ENCODE measurements at regions not wholly inside any gene's neighbourhood (a gene's known extent, or its start where the extent isn't known, plus 50 kb on each side); places are given as distances from the start of the nearest gene placed in this dataset.

DNA sequence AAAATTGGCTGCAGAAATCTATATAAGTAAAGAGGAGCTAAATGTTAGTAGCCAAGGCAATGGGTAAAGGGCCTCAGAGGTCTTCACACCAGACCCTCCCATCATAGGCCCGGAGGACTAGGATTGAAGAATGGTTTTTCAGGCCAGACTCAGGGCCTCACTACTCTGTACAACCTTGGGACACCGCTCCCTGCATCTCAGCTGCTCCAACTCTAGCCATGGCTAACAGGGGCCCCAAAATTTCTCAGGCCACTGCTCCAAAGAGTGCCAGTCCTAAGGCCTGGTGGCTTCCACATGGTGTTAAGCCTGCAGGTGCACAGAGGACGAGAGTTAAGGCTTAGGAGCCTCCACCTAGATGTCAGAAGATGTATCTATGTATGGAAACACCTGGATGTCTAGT is 155.5 kb upstream of the MGAT4C start:
- peaks cover 19 to 24% of the 10 kb centered on the region in 2 experiments for H3K9me3 Mint-ChIP-seq
- no peaks in the 10 kb centered on the region for H3K79me2 ChIP-seq (ENCODE audit: insufficient read depth, low read length)
- H3K36me3 Mint-ChIP-seq (ENCODE audit: insufficient read depth in 1 of 3, low read depth in 3 of 3), result peaks cover 11 to 21% (median 16%) of the 10 kb centered on the region in 3 experiments
- H3K4me3 Mint-ChIP-seq, result no peak overlapping the region
- H3K9me3 ChIP-seq (ENCODE audit: control insufficient read depth, low read depth, low read length), result no peaks in the 10 kb centered on the region
- no peak overlapping the region for H4K5ac ChIP-seq (ENCODE audit: insufficient read length, low read depth, low read length)
- H4K8ac ChIP-seq (replicated peaks; ENCODE audit: insufficient read length, low read depth, low read length), result no peak overlapping the region
- no peak overlapping the region for H3K14ac ChIP-seq (ENCODE audit: insufficient read depth, low read length)
- WGBS (ENCODE audit: extremely low coverage, insufficient read length, low lambda C conversion rate), result no CpG with 5 or more reads among the region's 3 CpGs
- no peak overlapping the region for H3K4ac ChIP-seq (ENCODE audit: low read depth, low read length)
- no peak overlapping the region for H2AFZ ChIP-seq (ENCODE audit: low read length)
- DNase-seq, result no peak
- H4K91ac ChIP-seq (ENCODE audit: insufficient read length, low read depth, low read length), result no peak overlapping the region
- H3K23me2 ChIP-seq (ENCODE audit: insufficient read length, low read depth, low read length, poor library complexity, severe bottlenecking), result no peaks in the 10 kb centered on the region
- H3K56ac ChIP-seq (ENCODE audit: insufficient read length, low read depth, low read length), result no peak overlapping the region
- H3K27ac ChIP-seq (ENCODE audit: insufficient read length, low read depth, low read length), result no peak overlapping the region
- H2BK15ac ChIP-seq (ENCODE audit: low read depth, low read length), result no peak overlapping the region
- H3K9ac ChIP-seq (ENCODE audit: extremely low read depth, insufficient read length, low read length), result no peak overlapping the region
- no peak overlapping the region for H2BK20ac ChIP-seq (ENCODE audit: low read depth, low read length, poor library complexity, severe bottlenecking)
- no peaks in the 10 kb centered on the region for H3K4me1 ChIP-seq (ENCODE audit: insufficient read depth, low read length)
- no peak overlapping the region for H3K4me2 ChIP-seq (ENCODE audit: insufficient read depth, insufficient read length, low read length)
- no peaks in the 10 kb centered on the region for H4K20me1 ChIP-seq (ENCODE audit: control insufficient read depth, insufficient read depth, insufficient read length)
- no peak overlapping the region for H3K18ac ChIP-seq (ENCODE audit: insufficient read length, low read depth, low read length)
- H3K27me3 ChIP-seq (ENCODE audit: insufficient read depth, low read length), result no peaks in the 10 kb centered on the region
- H2BK120ac ChIP-seq (ENCODE audit: low read depth, low read length, poor library complexity, severe bottlenecking), result no peak overlapping the region
- no peak overlapping the region for H2AK5ac ChIP-seq (ENCODE audit: insufficient read length, low read length)
- no peak for TF ChIP-seq CTCF (conservative IDR thresholded peaks at IDR 0.05)
- H2BK12ac ChIP-seq (ENCODE audit: insufficient read length, low read depth, low read length), result no peak overlapping the region
- no peak overlapping the region for H2BK5ac ChIP-seq (ENCODE audit: insufficient read length, low read length)
- H3T11ph ChIP-seq (ENCODE audit: low read length), result no peak overlapping the region
- no peaks in the 10 kb centered on the region for H3K79me1 ChIP-seq (ENCODE audit: insufficient read depth, low read depth, low read length, poor library complexity, severe bottlenecking)
- H3K27ac Mint-ChIP-seq, result no peak overlapping the region
- no peak overlapping the region for H3K23ac ChIP-seq (ENCODE audit: insufficient read length, low read depth, low read length)
- H3K27me3 Mint-ChIP-seq (ENCODE audit: low read depth), result no peaks in the 10 kb centered on the region
- H3K4me1 Mint-ChIP-seq, result no peaks in the 10 kb centered on the region
